ENCODE measurements at regions not wholly inside any gene's neighbourhood (a gene's known extent, or its start where the extent isn't known, plus 50 kb on each side); places are given as distances from the start of the nearest gene placed in this dataset.

GRCh38 chr5:77157732-77158532 is 52.5 kb upstream of the PDE8B start:
- DNase-seq: no peak

- no peak for DNase-seq
Observed at GRCh38 chr5:77156379-77156778, 54.1 kb upstream of the PDE8B start.

DNA sequence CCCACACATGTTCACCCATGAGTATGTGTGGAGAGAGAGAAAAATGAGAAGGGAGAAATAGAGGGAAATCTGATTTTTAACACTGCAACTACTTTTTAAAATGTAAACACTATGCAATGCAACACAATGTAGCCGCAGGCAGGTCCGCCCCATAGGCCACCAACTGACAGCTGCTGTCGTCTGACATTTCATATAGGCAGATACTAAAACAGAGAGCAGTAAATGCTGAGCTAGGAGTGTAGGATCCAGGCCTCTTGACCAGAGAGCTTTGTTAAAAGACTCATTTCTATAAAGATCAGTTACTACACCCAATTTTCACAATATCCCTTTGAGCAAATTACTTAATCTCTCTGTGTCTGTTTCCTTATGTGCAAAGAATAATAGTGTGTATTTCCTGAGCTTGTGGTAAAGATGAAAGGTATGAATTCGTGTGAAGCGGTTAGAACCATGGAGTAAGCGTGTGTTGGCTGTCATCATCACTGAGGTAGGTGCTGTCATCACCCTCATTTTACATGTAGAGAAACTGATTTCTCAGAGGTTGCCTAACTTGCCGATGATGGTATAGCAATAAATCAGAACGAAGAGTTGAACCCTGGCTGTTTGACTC is 55.2 kb upstream of the PDE8B start:
- DNase-seq: no peak

DNA sequence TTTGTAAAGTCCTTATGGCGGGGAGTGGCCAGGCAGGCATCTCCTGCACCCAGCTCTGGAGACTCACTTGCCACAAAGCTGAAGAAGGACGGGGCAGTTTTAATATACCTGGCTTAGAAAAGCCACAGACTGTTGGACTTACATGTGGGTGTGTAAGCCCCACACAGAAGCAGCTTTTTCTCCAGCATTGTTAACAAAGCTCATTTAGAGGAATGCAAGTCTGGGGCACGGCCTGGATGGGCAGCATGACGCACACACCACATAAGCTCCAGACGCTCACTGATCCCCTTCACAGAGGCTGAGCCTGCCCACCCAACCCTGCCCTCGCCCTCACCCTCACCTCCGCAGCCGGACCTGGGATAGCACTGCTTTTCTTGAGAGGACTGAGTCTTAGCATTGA is 58.0 kb upstream of the PDE8B start:
- DNase-seq: no peak

DNA sequence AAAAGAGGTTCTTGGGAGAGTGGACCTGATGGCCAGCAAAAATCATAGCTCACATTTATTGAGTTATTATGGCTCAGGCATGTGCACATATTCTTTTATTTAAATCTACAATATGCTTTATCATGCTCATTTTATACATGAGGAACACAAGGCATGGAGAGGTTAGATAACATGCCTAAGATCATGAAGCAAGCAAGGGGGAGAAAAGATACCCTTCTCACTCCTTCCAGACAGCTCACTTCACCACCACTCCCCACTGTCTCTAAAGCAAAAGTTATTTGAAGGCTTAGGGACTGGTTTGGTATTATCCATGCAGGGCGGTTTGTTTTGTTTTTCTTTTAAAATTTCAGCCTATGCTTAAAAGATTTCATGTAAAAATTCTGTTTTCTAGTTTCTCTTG is 59.0 kb upstream of the PDE8B start:
- DNase-seq: no peak

GRCh38 chr5:77146896-77147295 is 59.8 kb upstream of the ZBED3 start:
- no peak for DNase-seq

GRCh38 chr5:77145666-77146065 is 58.6 kb upstream of the ZBED3 start:
- DNase-seq: no peak

DNA sequence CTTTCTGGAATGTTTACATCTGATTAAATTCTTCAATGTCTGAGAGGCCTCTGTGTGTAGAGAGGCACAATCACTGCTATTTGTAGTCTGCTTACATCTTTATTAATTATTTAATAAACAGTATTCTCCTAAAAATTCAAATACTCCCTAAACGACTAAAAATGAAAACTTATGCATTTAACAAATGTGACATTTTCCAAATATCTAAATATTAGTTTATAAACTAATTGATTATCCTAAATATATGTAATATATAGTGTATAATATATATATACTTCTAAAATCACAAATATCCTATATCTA is 57.7 kb upstream of the ZBED3 start:
- DNase-seq: no peak

DNA sequence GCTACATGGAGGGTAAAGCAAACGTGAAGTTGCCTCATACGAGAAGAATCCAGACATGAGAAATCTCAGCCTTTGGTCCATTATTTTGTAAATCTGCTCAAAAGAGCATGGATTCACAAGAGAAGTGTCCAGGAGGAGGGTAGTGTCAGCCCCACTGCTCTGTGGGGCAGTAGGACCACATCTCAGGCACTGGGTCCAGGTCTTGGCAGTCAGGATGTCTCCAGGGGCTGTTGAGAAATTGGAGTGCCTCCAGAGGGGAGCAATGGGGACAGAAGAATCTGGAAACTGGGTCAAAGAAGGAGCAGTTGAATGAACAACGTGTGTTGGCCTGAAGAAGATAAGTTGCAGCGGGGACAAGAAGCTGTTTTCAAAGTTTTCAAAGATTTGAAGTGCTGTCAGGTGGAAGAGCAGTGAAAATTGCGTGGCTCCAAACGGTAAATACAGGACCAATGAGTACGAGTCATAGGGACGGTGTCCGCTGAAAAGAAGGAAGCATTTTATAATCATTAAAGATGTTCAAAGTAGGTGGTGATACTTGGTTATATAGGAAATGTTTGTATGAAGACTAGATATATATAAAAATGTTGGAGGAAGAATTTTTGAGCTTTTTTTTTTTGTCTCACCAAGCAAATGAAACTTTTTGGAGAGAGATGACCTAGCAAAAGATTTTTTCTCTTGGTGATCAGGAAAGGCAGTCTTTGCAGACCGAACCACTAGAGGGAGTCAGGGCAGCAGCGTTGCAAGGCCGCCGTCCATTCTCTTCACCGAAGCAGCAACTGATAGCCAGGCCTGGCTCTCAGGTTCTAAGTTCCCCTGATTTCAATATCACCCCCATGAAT is 57.1 kb upstream of the ZBED3 start:
- DNase-seq: peak; percentile 63

DNA sequence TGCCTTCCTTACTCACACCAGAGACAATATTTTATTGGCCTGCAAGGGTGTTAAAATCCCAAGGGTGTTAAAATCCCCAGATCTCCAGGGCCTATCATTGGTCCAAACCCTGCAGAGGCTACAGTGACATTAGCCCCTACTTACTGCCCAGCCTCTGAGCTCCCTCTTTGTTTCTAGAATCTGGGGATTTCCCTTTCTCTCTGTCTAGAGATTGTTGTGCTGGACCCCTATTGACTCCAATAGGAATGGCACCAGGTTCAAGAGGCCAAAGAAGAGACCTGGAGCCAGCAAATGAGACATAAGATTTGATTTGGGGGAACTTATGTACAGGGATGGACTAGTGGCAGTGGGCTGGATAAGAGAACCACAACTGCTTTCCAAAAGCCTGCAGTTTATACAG is 53.3 kb upstream of the ZBED3 start:
- no peak for DNase-seq

- DNase-seq: no peak
Observed at GRCh38 chr5:77139001-77139400, 51.9 kb upstream of the ZBED3 start.
